ENCODE measurements at regions not wholly inside any gene's neighbourhood (a gene's known extent, or its start where the extent isn't known, plus 50 kb on each side); places are given as distances from the start of the nearest gene placed in this dataset.
"Not testable (repeated sequence)": the region's sequence is repeated elsewhere in the genome, so short reads cannot be mapped to it uniquely, and the experiment has no call there.

GRCh38 chr1:55781003-55781402, 565.8 kb upstream of the USP24 start:
- DNase-seq (ENCODE audit: low read depth in 2 of 2): no peak

GRCh38 chr1:55777545-55777944, 562.4 kb upstream of the USP24 start:
- no peak for DNase-seq (ENCODE audit: low read depth in 2 of 2)

- no peak for DNase-seq (ENCODE audit: low read depth in 2 of 2)
Observed at GRCh38 chr1:55775007-55775406, 559.8 kb upstream of the USP24 start.

GRCh38 chr1:55774446-55774845, 559.3 kb upstream of the USP24 start:
- DNase-seq (ENCODE audit: low read depth in 2 of 2): no peak

GRCh38 chr1:55773211-55773940, 558.2 kb upstream of the USP24 start:
- DNase-seq (ENCODE audit: low read depth in 2 of 2): no peak

- no peak for DNase-seq (ENCODE audit: low read depth in 2 of 2)
Observed at GRCh38 chr1:55768327-55768952, 553.3 kb upstream of the USP24 start.

- DNase-seq (ENCODE audit: low read depth in 2 of 2): no peak
Observed at GRCh38 chr1:55767171-55767570, 552.0 kb upstream of the USP24 start.

GRCh38 chr1:55765505-55765904, 550.3 kb upstream of the USP24 start:
- DNase-seq (ENCODE audit: low read depth in 2 of 2): not testable (repeated sequence)

GRCh38 chr1:55751776-55752175, 536.6 kb upstream of the USP24 start:
- DNase-seq (ENCODE audit: low read depth in 2 of 2): no peak

- DNase-seq (ENCODE audit: low read depth in 2 of 2): no peak
Observed at GRCh38 chr1:55750628-55750995, 535.4 kb upstream of the USP24 start.

GRCh38 chr1:55749975-55750627, 534.9 kb upstream of the USP24 start:
- DNase-seq (ENCODE audit: low read depth in 2 of 2): no peak

- DNase-seq (ENCODE audit: low read depth in 2 of 2): no peak
Observed at GRCh38 chr1:55747408-55747841, 532.3 kb upstream of the USP24 start.

- no peak for DNase-seq (ENCODE audit: low read depth in 2 of 2)
Observed at GRCh38 chr1:55746710-55747109, 531.5 kb upstream of the USP24 start.

GRCh38 chr1:55741516-55741915, 526.4 kb upstream of the USP24 start:
- DNase-seq (ENCODE audit: low read depth in 2 of 2): no peak

GRCh38 chr1:55735106-55735505, 519.9 kb upstream of the USP24 start:
- DNase-seq (ENCODE audit: low read depth in 2 of 2): no peak

- no peak for DNase-seq (ENCODE audit: low read depth in 2 of 2)
Observed at GRCh38 chr1:55726994-55727393, 511.8 kb upstream of the USP24 start.

GRCh38 chr1:55725378-55725777, 510.2 kb upstream of the USP24 start:
- no peak for DNase-seq (ENCODE audit: low read depth in 2 of 2)

GRCh38 chr1:55724551-55725325, 509.6 kb upstream of the USP24 start:
- DNase-seq (ENCODE audit: low read depth in 2 of 2): no peak

GRCh38 chr1:55723001-55723400, 507.8 kb upstream of the USP24 start:
- DNase-seq (ENCODE audit: low read depth in 2 of 2): no peak

GRCh38 chr1:55720261-55720660, 505.1 kb upstream of the USP24 start:
- DNase-seq (ENCODE audit: low read depth in 2 of 2): no peak

GRCh38 chr1:55718758-55719671, 503.9 kb upstream of the USP24 start:
- DNase-seq (ENCODE audit: low read depth in 2 of 2): no peak
